ENCODE measurements at regions not wholly inside any gene's neighbourhood (a gene's known extent, or its start where the extent isn't known, plus 50 kb on each side); places are given as distances from the start of the nearest gene placed in this dataset.

GRCh38 chr18:75790111-75790510 lies 362.6 kb upstream of the SMIM21 start:
- no peak for DNase-seq

DNA sequence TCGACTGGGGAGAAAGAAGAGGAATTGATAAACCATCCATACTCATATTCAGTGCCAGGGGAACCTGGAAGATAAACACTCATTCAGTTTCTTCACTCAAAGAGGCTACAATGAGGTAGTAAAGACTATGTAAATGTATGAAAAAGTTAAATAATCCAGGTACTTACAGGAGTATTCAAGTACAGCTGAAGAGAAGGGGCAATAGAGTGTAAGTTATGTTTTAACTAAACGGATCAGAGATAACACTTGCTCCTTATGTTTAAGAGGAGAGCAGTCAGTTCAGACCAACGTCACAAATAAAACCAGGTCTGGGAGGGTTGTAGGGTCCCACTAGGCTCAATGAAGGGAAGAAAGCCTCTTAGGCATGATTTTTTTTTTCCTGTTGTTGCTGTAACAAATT lies 358.3 kb upstream of the SMIM21 start:
- DNase-seq: no peak

- no peak for DNase-seq
Measured at GRCh38 chr18:75785206-75785605, 357.7 kb upstream of the SMIM21 start.

DNA sequence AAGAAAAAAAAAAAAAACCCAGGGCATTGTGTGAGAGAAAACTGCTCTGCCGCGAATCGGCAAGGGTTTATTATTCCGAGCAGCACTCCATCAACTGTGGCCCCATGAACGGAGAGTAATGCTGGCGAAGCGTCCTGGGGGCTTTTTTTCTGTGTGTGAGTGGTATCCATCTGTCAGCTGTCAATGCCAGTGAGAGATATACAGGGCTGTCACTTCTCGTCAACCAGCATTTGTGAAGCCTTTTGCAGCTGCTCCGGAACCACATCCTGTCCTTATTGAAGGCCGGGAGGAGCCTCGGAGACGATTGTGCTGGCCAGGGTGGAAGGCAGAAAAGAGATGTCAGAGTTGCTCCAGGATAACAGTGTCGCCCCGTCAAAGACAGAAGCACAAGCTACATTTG lies 356.9 kb upstream of the SMIM21 start:
- no peak for DNase-seq

GRCh38 chr18:75783566-75784281 lies 356.2 kb upstream of the SMIM21 start:
- no peak for DNase-seq

DNA sequence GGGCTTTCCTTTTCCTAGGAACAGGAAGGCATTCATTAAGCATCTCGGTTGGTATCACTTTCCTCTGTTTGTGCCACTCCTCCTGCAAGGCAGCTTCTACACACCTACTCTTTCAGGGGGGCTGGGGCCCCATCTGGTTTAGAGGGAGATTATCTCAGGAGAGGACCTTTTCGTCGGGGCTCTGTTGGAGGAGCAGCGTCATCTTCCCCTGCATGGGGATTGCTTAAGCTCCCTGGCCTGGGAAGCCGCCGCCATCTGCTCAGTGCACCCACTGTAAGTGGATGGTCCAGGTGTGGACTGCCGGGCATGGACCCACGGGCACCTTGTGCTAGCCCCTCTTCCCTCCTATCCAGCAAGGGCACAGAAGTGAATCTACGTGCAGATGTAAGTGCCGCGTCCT lies 355.3 kb upstream of the SMIM21 start:
- DNase-seq: no peak

DNA sequence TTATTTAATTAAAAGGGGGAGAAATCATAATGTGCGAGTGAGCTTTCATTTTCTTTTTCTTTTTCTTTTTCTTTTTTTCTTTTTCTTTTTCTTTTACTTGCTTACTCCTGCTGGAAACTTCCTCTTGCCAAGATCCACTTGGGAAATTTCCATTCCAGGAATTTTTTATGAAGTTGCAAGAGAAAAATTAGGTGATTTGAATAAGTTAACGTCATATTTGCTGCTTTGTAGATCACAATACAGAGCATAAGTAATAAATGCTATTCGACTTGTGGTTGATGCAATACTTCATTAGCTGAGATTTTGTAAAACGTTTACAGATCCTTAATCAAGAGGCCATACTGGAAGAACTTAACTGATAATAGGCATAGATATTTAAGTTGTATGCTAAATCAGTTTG lies 354.7 kb upstream of the SMIM21 start:
- DNase-seq: no peak

DNA sequence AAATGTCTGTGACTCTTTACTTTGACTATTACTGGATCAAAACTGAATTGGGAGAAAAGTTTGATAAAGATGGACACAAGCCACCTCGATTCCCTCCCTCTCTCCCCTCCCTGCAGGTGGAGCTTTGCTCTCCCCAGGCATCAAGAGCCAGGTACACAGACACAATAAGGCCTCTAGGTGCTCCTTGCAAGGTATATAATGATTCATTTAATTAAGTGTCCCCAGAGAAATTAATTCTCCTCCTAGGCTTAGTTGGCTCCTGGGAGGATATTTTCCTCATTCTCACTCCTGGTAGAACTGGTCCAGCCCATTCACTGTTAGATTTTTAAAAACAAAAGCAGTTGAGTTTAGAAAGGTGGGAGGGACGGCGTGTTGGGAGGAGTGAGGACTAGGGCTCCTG lies 352.4 kb upstream of the SMIM21 start:
- DNase-seq: no peak

DNA sequence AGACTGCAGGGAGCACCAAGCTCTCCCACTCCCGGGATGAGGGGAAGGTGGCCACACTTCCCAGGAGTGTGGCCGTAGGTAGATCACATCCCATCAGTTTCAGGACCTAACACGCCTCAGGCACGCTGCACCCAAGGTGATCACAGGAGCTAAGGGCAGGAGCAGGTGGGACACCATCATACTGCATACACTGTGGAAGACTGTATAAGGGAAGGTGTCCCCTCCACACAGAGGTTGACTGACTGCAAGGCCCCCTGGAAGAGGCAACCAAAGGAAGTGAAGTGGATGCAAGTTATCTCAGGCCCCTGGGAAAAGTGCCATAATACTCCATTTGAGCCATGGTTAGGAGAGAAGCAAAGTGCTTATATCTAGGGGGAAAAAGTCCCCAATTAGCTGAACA lies 351.9 kb upstream of the SMIM21 start:
- no peak for DNase-seq

- DNase-seq: no peak
Measured at GRCh38 chr18:75777630-75778029, 350.1 kb upstream of the SMIM21 start.

DNA sequence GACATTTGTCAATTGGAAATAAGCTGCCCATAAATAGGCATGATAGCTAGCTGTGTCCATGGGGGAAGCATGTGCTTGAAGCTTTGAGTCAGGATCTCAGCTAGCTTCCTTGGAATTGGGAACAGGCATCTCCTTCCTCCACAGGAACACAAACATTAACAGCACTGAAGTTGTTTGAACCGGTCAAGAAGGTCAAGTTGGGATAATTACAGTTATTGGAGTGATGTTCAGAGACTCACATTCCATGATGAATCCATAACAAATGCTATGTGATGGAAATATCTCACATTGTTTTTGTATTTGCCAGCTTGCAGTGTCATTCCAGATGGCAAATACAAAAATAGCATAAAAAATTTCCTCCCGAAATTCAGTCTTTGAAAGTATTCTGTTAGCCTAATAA lies 347.6 kb upstream of the SMIM21 start:
- no peak for DNase-seq

- DNase-seq: no peak
Measured at GRCh38 chr18:75773618-75774017, 346.1 kb upstream of the SMIM21 start.

DNA sequence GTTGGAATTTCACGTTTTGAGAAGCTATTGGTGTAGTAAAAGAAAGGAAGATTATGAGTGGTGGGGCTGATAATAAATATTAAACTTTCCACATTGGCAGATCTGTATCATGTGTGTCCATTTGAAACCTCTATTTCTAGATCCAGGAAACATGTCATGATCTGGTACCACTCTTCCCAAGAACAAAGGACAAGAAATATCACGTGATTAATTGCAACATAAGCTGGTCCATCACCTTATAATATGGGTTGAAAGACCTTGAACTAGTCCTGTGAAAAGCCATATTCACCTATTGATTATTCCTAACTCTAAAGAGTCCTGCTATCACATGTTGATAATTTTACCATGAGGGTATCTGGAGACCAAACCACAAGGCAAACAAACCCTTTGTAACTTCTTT lies 335.3 kb upstream of the SMIM21 start:
- DNase-seq: no peak

DNA sequence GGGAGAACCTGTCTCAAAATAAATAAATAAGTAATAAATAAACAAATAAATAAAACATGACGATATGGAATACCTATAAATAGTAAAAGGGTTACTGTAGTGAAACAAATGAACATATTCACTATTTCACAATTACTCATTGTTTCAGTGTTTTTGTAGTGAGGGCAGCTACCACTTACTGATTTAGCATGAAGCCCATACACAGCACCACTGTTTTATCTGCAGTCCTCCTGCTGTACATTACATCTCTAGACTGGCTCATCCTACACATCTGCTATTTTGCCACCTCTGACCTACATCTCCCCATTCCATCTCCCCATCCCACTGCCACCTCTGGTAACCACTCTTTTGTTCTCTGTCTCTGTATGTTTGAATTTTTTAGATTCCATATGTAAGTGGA lies 332.7 kb upstream of the SMIM21 start:
- no peak for DNase-seq

GRCh38 chr18:75757951-75758350 lies 330.4 kb upstream of the SMIM21 start:
- DNase-seq: no peak

GRCh38 chr18:75754433-75754832 lies 326.9 kb upstream of the SMIM21 start:
- DNase-seq: no peak

DNA sequence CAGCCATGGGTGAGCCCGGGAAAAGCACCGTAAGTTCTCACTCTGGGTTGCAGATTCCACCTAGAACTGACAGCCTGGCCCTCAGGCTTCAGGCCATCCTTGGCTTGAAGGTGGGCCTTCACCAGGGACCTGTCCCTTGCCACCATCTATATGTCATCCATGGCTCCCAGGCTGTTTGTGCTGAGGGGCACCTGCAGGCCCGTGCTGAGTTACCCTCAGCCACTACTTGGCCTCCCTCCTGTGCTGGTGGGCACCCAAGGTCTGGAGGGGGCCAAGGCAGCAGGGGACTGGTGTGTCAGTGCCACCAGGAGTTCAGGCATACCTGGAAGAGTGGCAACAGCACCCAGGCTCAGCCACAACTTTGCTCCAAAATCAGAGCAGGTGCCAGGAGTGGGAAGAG lies 326.2 kb upstream of the SMIM21 start:
- no peak for DNase-seq

GRCh38 chr18:75752740-75753263 lies 325.3 kb upstream of the SMIM21 start:
- no peak for DNase-seq

GRCh38 chr18:75745147-75745546 lies 317.6 kb upstream of the SMIM21 start:
- no peak for DNase-seq

DNA sequence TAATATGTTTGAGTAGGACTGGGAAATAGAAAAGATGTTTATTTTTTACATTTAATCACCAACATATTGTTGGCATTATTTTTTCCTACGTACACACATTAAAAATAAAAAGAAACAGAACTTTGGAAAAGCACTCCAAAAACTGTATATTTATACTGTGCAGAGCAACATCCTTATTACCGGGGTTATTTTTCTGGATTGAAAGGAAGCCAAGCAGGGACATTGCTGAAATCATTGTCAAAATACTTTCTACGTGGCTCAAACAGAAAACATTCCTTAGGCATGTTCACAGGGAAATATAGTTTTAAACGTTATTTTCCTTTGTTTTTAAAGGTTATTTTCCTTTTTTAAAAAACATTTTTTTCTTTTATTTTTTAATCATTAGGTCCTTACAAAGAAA lies 315.0 kb upstream of the SMIM21 start:
- DNase-seq: no peak

GRCh38 chr18:75739682-75740081 lies 312.2 kb upstream of the SMIM21 start:
- DNase-seq: no peak

GRCh38 chr18:75735291-75735690 lies 307.8 kb upstream of the SMIM21 start:
- DNase-seq: no peak

DNA sequence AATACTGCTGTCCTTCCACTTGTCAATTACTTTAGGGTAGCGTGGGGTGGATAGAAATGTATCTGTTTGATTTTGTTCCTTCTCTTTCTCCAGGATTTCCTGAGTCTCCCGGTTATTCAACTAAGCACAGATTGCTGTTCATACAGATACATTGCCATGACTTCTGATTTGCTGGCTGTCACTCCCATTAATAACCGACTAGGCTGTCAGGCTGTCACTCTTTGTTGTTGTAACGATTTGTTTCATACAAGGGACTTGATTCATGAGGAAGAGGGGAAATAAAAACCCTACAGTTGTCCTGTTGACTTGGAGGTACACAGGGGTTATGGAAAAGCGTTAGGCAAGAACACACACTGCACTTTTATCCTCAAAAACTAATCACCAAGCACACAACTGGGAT lies 302.7 kb upstream of the SMIM21 start:
- no peak for DNase-seq

DNA sequence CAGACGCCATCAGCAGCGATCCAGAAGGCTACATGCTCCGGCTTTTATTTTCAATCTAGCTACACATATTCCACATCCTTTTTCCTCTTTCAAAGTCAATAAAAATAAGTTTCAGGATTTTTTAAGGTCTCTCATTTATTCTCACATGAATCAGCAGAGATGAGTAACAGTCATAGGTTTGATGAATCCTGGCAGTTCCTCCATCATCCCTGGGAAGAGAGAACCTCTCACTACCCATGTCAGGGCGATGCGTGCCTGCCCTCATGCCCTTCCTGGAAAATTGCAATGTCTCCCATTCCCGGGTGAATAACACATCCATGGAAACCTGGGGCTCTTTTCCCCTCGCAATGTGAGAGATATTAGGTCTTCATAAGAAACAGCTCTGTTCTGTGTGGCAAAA lies 301.1 kb upstream of the SMIM21 start:
- no peak for DNase-seq

DNA sequence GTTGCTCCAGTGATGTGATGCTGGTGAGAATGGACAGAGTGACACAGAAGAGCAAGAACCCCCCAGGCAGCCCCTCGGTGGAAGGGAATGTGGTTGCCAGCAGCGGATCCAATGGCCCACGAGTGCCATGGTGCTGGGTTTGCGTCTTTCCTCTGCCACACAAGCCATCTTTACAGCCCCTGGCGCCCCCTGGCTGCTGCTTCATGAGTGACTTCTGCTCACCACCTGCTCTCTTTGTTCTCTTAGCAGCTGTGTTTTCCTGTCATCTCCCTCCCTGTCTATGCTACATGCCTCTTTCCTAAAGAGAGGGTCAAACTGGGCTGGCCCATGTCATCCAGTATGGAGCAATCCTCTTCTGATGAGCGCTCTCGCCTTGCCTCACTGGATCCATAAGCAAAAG lies 300.0 kb upstream of the SMIM21 start:
- peak; percentile 61 for DNase-seq
